Retinal pigment epithelial cell (primary cell): ENCODE measurements at regions not wholly inside any gene's neighbourhood (a gene's known extent, or its start where the extent isn't known, plus 50 kb on each side); places are given as distances from the start of the nearest gene placed in this dataset.
A peak's percentile ranks its signal among the peaks of the same experiment; 100 is the strongest.

Experiments used
- DNase-seq: peaks from one replicate; pipeline ENCODE4 v3.0.0-alpha.2; 2010; ENCODE audit warnings: low read depth
- H3K4me3 ChIP-seq: 2 replicates; pipeline ENCODE4 v1.5.1; 2011; ENCODE audit warnings: mild to moderate bottlenecking, low read length, control low read depth, moderate library complexity
- TF ChIP-seq, protein P1 (sequence below): conservative IDR thresholded peaks from 2 replicates; pipeline ENCODE4 v1.5.1; 2011; ENCODE audit warnings: low read depth, low read length, control low read depth, inconsistent platforms

GRCh38 chr6:11428371-11428770 lies 109.2 kb upstream of the TMEM170B start:
- no peak for DNase-seq
- TF ChIP-seq, protein P1, sequence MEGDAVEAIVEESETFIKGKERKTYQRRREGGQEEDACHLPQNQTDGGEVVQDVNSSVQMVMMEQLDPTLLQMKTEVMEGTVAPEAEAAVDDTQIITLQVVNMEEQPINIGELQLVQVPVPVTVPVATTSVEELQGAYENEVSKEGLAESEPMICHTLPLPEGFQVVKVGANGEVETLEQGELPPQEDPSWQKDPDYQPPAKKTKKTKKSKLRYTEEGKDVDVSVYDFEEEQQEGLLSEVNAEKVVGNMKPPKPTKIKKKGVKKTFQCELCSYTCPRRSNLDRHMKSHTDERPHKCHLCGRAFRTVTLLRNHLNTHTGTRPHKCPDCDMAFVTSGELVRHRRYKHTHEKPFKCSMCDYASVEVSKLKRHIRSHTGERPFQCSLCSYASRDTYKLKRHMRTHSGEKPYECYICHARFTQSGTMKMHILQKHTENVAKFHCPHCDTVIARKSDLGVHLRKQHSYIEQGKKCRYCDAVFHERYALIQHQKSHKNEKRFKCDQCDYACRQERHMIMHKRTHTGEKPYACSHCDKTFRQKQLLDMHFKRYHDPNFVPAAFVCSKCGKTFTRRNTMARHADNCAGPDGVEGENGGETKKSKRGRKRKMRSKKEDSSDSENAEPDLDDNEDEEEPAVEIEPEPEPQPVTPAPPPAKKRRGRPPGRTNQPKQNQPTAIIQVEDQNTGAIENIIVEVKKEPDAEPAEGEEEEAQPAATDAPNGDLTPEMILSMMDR, result no peak
- H3K4me3 ChIP-seq, result no peak overlapping the region

DNA sequence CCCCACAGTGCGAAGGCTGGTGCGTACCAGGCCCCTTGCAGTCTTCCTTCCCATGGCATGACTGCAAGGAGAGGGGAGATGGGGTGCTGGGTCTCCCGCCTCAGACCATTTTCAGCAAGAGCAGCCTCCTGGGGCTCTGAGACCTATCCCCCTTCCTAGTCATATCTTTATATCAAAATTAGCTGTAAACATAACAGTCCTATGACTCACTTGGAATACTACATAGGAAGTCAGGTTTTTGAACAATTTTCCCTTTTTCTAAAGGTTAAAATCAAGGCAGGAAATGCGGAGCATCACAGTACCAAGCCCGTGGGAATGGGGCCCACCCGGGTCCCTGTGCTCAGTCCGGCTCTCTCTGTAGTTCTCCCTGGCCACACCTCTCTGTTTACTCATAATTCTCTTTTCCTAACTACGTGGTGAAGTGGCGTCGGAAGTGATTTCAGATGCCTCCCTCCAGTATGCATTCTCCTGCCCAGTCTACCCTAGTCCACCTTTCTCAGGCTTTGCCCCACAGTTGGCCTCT lies 109.8 kb upstream of the TMEM170B start:
- TF ChIP-seq, protein P1, result no peak
- no peak overlapping the region for H3K4me3 ChIP-seq
- no peak for DNase-seq

DNA sequence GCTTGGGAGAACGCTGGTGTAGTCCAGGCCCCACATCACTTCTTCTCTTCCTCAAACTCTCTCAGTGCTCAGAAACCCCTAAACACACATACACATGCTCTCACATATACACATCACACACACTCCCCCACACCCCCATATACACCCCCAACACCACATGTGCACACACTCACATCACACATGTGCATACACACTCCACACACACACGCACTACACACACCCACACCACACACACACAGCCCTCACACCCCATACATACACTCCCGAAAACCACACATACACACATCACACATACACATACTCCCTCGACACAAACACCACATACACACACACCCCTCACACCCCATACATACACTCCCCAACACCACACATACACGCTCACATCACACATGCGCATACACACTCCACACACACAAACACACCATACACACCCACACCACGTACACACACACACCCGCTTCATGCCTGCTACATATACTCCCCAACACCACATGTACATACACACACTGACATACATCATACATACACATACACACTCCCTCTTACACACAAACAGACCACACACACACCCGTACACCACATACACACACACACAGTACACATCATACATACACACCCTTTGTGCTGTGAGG lies 110.3 kb upstream of the TMEM170B start:
- no peak for DNase-seq
- no peak overlapping the region for H3K4me3 ChIP-seq
- TF ChIP-seq, protein P1, result no peak

GRCh38 chr6:11426571-11426970 lies 111.0 kb upstream of the TMEM170B start:
- TF ChIP-seq, protein P1, result no peak
- DNase-seq, result no peak
- no peak overlapping the region for H3K4me3 ChIP-seq

- H3K4me3 ChIP-seq, result no peak overlapping the region
- TF ChIP-seq, protein P1, result no peak
- no peak for DNase-seq
Measured at GRCh38 chr6:11425876-11426275, 111.7 kb upstream of the TMEM170B start.

DNA sequence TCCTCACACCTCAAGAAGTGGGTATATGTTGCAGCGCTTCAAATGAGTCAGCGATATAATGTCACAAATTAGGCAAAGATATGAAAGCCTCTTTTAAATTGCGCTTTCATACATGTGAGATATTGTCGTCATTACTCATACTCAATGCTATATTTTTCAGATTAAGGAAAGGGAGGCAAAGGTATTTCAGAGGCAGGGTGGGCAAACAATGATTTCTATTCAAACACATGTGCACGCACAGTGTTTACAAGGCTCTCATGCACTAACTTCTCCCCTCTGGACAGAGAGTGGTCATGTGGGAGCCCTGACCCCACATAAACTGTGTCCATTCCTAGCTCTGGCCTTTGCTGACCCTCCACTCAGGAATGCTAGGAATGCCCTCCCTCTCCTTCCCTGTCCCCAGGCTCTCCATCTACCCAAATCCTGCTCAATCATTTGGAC lies 112.1 kb upstream of the TMEM170B start:
- no peak overlapping the region for H3K4me3 ChIP-seq
- DNase-seq, result peak; percentile 69
- TF ChIP-seq, protein P1, result no peak

DNA sequence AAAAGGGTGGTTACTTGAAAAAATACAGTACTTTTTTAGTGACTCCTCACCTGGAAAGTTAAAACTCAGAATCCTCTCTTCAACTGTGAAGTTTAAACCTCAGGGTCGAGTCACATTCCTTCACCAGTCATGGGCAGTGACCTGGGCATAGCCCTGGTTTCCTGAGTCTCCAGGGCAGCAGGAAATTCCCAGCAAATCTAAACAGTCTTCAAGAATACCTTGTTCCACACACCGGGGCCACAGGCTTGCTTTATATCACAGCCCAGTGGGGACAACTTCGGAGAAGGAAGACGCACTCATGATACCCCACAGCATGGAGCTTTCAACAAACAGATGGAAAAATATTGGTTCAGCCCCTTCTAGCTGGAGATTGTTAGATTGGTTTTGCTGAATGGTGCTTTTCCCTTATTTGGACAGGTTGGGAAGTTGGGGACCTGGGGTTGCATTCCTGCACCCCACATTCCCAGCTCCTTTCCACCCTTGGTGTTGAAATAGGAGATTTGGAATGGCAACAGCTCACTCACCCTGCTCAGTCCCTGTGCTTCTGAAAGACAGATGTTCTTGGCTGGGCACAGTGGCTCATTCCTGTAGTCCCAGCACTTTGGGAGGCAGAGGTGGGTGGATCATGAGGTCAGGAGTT lies 113.0 kb upstream of the TMEM170B start:
- TF ChIP-seq, protein P1, result no peak
- no peak for DNase-seq
- H3K4me3 ChIP-seq, result no peak overlapping the region
